ENCODE measurements at regions not wholly inside any gene's neighbourhood (a gene's known extent, or its start where the extent isn't known, plus 50 kb on each side); places are given as distances from the start of the nearest gene placed in this dataset.

GRCh38 chr5:33074548-33074947 lies 363.4 kb downstream of the NPR3 start:
- in situ Hi-C loops (cut with HindIII; ENCODE audit: low sequenced_read_pairs), result no loop called here
- no peak for TF ChIP-seq CTCF (IDR thresholded peaks at IDR 0.05; ENCODE audit: low read depth, low read length, missing control alignments)

DNA sequence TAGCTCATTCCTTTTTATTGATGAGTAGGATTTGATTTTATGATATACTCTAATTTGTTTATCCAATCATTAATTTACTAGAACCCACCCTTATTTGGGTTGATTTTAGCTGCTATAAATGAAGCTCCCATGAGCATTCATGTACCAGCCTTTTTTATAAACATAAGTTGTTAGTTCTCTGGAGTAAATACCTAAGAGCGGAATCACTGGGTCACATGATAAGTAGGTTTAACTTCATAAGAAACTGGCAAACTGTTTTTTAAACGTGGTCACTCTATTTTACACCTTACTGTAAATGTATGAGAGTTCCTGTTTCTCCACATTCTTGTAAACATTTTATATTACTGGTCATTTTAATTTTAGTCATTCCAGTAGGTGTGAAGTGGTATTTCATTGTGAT lies 364.6 kb downstream of the NPR3 start:
- H3K4me3 ChIP-seq (ENCODE audit: low read depth, low read length), result no peak overlapping the region
- in situ Hi-C loops (cut with HindIII; ENCODE audit: low sequenced_read_pairs), result no loop called here
- DNase-seq (ENCODE audit: low read depth), result no peak
- TF ChIP-seq CTCF (IDR thresholded peaks at IDR 0.05; ENCODE audit: low read depth, low read length, missing control alignments), result no peak

More at GRCh38 chr5:33074548-33074947, 363.4 kb downstream of the NPR3 start:
- no peak overlapping the region for H3K4me3 ChIP-seq (ENCODE audit: low read depth, low read length)
- DNase-seq (ENCODE audit: low read depth), result no peak

- in situ Hi-C loops (cut with HindIII; ENCODE audit: low sequenced_read_pairs), result no loop called here
- DNase-seq (ENCODE audit: low read depth), result no peak
- no peak overlapping the region for H3K4me3 ChIP-seq (ENCODE audit: low read depth, low read length)
- TF ChIP-seq CTCF (IDR thresholded peaks at IDR 0.05; ENCODE audit: low read depth, low read length, missing control alignments), result no peak
Observed at GRCh38 chr5:33079548-33079947, 361.2 kb upstream of the TARS1 start.

GRCh38 chr5:33080287-33080686 lies 360.5 kb upstream of the TARS1 start:
- in situ Hi-C loops (cut with HindIII; ENCODE audit: low sequenced_read_pairs), result no loop called here

DNA sequence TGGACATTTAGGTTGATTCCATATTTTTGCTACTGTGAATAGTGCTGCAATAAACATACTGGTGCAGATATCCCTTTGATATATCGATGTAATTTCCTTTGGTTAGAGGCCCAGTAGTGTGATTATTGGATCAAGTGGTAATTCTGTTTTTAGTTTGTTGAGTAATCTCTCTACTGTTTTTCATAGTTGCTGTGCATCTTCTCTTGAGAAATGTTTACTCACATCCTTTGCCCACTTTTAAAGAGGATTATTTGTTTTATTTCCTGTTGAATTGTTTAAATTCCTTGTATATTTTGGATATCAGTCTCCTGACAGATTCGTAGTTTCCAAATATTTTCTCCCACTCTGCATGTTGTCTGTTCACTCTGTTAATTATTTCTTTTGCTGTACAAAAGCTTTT lies 352.6 kb upstream of the TARS1 start:
- H3K4me3 ChIP-seq (ENCODE audit: low read depth, low read length), result no peak overlapping the region
- no peak for TF ChIP-seq CTCF (IDR thresholded peaks at IDR 0.05; ENCODE audit: low read depth, low read length, missing control alignments)
- no peak for DNase-seq (ENCODE audit: low read depth)
- in situ Hi-C loops (cut with HindIII; ENCODE audit: low sequenced_read_pairs), result no loop called here

More at GRCh38 chr5:33080287-33080686, 360.5 kb upstream of the TARS1 start:
- no peak for DNase-seq (ENCODE audit: low read depth)
- no peak for TF ChIP-seq CTCF (IDR thresholded peaks at IDR 0.05; ENCODE audit: low read depth, low read length, missing control alignments)
- no peak overlapping the region for H3K4me3 ChIP-seq (ENCODE audit: low read depth, low read length)

- H3K4me3 ChIP-seq (ENCODE audit: low read depth, low read length), result no peak overlapping the region
- DNase-seq (ENCODE audit: low read depth), result no peak
- TF ChIP-seq CTCF (IDR thresholded peaks at IDR 0.05; ENCODE audit: low read depth, low read length, missing control alignments), result no peak
- in situ Hi-C loops (cut with HindIII; ENCODE audit: low sequenced_read_pairs), result no loop called here
Observed at GRCh38 chr5:33091571-33092363, 349.0 kb upstream of the TARS1 start.

Data from astrocyte of the cerebellum (primary cell).